IMR-90 (cell line): ENCODE measurements at regions not wholly inside any gene's neighbourhood (a gene's known extent, or its start where the extent isn't known, plus 50 kb on each side); places are given as distances from the start of the nearest gene placed in this dataset.

Experiments used
- CEBPB ChIP-seq: IDR thresholded peaks from 2 replicates; pipeline ENCODE4 v1.6.1; 2012; ENCODE audit warnings: low read depth, low read length, improper control_type of control experiment
- CTCF ChIP-seq: conservative IDR thresholded peaks from 2 replicates; pipeline ENCODE4 v1.5.1; 2012; ENCODE audit warnings: mild to moderate bottlenecking, low read depth, low read length, improper control_type of control experiment
- ELK1 ChIP-seq: fragments of 150-350 bp; IDR thresholded peaks from 2 replicates; pipeline ENCODE4 v1.6.1; 2016; ENCODE audit warnings: low read depth, mild to moderate bottlenecking, low read length, moderate library complexity, borderline replicate concordance
- MXI1 ChIP-seq: IDR thresholded peaks from 2 replicates; pipeline ENCODE4 v1.6.1; 2012; ENCODE audit warnings: low read depth, mild to moderate bottlenecking, low read length, moderate library complexity, borderline replicate concordance
- POLR2A ChIP-seq: IDR thresholded peaks from 2 replicates; pipeline ENCODE4 v1.6.1; 2012; ENCODE audit warnings: mild to moderate bottlenecking, low read depth, low read length
- SMC3 ChIP-seq: fragments of 150-350 bp; IDR thresholded peaks from 2 replicates; pipeline ENCODE4 v1.6.1; 2016; ENCODE audit warnings: low read depth, mild to moderate bottlenecking, antibody characterized with exemption, low read length, moderate library complexity
- USF2 ChIP-seq: fragments of 150-350 bp; IDR thresholded peaks from 2 replicates; pipeline ENCODE4 v1.6.1; 2017; ENCODE audit warnings: mild to moderate bottlenecking, antibody characterized with exemption, low read length, low read depth

- TF ChIP-seq CTCF, result no peak
- TF ChIP-seq ELK1, result no peak
- TF ChIP-seq CEBPB, result no peak
- TF ChIP-seq POLR2A, result no peak
- no peak for TF ChIP-seq SMC3
- TF ChIP-seq MXI1, result no peak
- TF ChIP-seq USF2, result no peak
Observed at GRCh38 chr2:128498589-128498988, 179.9 kb upstream of the HS6ST1 start.
